ENCODE measurements at regions not wholly inside any gene's neighbourhood (a gene's known extent, or its start where the extent isn't known, plus 50 kb on each side); places are given as distances from the start of the nearest gene placed in this dataset.

- DNase-seq = no peak
Observed at GRCh38 chr2:14684516-14684915, 52.0 kb downstream of the LRATD1 start.

- DNase-seq = no peak
Observed at GRCh38 chr2:14690926-14691325, 58.4 kb downstream of the LRATD1 start.

- no peak for DNase-seq
Observed at GRCh38 chr2:14693874-14694273, 61.4 kb downstream of the LRATD1 start.

- DNase-seq = no peak
Observed at GRCh38 chr2:14700753-14701152, 68.2 kb downstream of the LRATD1 start.

- DNase-seq = no peak
Observed at GRCh38 chr2:14702258-14702657, 69.7 kb downstream of the LRATD1 start.

GRCh38 chr2:14706201-14706600, 73.7 kb downstream of the LRATD1 start:
- no peak for DNase-seq

GRCh38 chr2:14712111-14712510, 79.6 kb downstream of the LRATD1 start:
- DNase-seq = no peak

GRCh38 chr2:14713248-14713647, 80.7 kb downstream of the LRATD1 start:
- no peak for DNase-seq

- DNase-seq = no peak
Observed at GRCh38 chr2:14715600-14715999, 83.1 kb downstream of the LRATD1 start.

GRCh38 chr2:14716319-14716718, 83.8 kb downstream of the LRATD1 start:
- DNase-seq = peak; percentile 81

GRCh38 chr2:14717131-14717530, 84.6 kb downstream of the LRATD1 start:
- no peak for DNase-seq

GRCh38 chr2:14720319-14720718, 87.8 kb downstream of the LRATD1 start:
- DNase-seq = no peak

GRCh38 chr2:14720739-14721138, 88.2 kb downstream of the LRATD1 start:
- DNase-seq = no peak

- DNase-seq = no peak
Observed at GRCh38 chr2:14722904-14723570, 90.5 kb downstream of the LRATD1 start.

- no peak for DNase-seq
Observed at GRCh38 chr2:14723684-14724083, 91.2 kb downstream of the LRATD1 start.

GRCh38 chr2:14735696-14736095, 103.2 kb downstream of the LRATD1 start:
- DNase-seq = no peak

- no peak for DNase-seq
Observed at GRCh38 chr2:14737201-14737600, 104.7 kb downstream of the LRATD1 start.

GRCh38 chr2:14743861-14744260, 111.3 kb downstream of the LRATD1 start:
- DNase-seq = no peak

- no peak for DNase-seq
Observed at GRCh38 chr2:14745288-14746076, 113.0 kb downstream of the LRATD1 start.

GRCh38 chr2:14746133-14746532, 113.6 kb downstream of the LRATD1 start:
- no peak for DNase-seq

GRCh38 chr2:14747447-14747846, 114.9 kb downstream of the LRATD1 start:
- DNase-seq = no peak

GRCh38 chr2:14749884-14750283, 117.4 kb downstream of the LRATD1 start:
- no peak for DNase-seq

GRCh38 chr2:14750433-14750832, 117.9 kb downstream of the LRATD1 start:
- no peak for DNase-seq

GRCh38 chr2:14751581-14751980, 119.1 kb downstream of the LRATD1 start:
- DNase-seq = no peak

GRCh38 chr2:14752295-14752694, 119.8 kb downstream of the LRATD1 start:
- no peak for DNase-seq
